GM10248 (cell line): ENCODE measurements at regions not wholly inside any gene's neighbourhood (a gene's known extent, or its start where the extent isn't known, plus 50 kb on each side); places are given as distances from the start of the nearest gene placed in this dataset.

Experiments
- CTCF ChIA-PET: fragments of 300-600 bp; sonication (Branson Sonifier 250); formaldehyde crosslinking; extraction: SDS; loops from one replicate; lab custom pipeline; 2021; ENCODE audit warnings: antibody characterized with exemption; lab: Yijun Ruan, JAX
- POLR2A ChIA-PET: fragments of 350-650 bp; sonication (Branson Sonifier 250); formaldehyde crosslinking; extraction: SDS; loops from one replicate; lab custom pipeline; 2020; ENCODE audit warnings: antibody characterized with exemption; lab: Yijun Ruan, JAX
- DNase-seq: peaks from one replicate; pipeline ENCODE4 v3.0.0; 2012; ENCODE audit errors: extremely low spot score
- TF ChIP-seq, protein P1 (sequence below): IDR thresholded peaks from 2 replicates; pipeline ENCODE4 v1.5.1; 2012; ENCODE audit warnings: mild to moderate bottlenecking, low read depth; ENCODE audit errors: extremely low read depth, missing control alignments, control extremely low read depth

DNA sequence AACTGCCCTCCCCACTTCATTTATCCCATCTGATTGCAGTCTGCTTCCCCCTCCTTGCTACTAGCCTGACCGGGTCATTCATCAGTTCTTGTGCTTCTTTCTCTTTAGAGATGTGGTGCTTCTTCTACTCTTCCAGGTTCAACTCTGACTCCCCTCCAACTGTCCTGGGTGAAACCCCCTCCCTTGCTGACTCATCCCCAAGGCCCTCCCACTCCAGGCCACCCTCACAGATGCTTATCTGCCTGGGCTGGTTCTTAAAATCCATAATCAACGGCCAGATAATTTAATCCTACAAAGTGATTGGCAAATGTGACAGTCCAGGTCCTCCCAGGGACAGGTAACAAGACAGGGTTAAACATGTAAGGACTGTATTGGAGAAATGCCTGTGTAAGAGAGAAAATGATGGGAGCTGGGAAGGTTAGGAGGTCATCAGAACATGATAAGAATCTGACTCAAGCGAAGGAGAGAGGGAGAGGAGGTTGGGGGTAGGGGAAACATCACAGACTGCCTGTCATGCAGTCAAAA lies 182.8 kb upstream of the C1QTNF7 start:
- TF ChIP-seq, protein P1, sequence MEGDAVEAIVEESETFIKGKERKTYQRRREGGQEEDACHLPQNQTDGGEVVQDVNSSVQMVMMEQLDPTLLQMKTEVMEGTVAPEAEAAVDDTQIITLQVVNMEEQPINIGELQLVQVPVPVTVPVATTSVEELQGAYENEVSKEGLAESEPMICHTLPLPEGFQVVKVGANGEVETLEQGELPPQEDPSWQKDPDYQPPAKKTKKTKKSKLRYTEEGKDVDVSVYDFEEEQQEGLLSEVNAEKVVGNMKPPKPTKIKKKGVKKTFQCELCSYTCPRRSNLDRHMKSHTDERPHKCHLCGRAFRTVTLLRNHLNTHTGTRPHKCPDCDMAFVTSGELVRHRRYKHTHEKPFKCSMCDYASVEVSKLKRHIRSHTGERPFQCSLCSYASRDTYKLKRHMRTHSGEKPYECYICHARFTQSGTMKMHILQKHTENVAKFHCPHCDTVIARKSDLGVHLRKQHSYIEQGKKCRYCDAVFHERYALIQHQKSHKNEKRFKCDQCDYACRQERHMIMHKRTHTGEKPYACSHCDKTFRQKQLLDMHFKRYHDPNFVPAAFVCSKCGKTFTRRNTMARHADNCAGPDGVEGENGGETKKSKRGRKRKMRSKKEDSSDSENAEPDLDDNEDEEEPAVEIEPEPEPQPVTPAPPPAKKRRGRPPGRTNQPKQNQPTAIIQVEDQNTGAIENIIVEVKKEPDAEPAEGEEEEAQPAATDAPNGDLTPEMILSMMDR, result no peak
- ChIA-PET POLR2A (no interaction called here), CTCF (interaction anchor here (1.3 to 2.6 kb wide), 4 partner anchors 10 to 213 kb away, joined by 3 to 14 read pairs (median 6); no protein-coding TSS in a partner anchor)
- DNase-seq, result no peak

DNA sequence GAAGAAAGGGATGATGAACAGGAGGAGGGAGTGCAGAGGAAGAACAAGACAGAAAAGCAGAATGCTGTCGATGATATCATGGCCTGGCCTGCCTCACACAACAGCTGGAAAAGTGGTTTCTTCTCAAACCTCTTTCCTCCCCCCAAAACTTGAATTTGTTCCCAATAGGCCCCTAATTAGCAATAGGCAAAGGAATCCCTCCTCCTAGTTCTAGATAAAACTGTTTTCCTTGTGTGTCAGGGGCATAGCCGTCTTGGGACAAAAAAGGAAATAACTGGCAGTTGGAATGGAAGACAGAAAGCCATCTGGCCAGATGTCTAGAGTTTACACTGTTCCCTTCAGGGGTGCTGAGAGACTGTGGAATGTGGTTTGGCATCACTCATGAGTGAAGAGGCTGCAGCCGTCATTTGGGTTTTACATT lies 177.8 kb upstream of the C1QTNF7 start:
- ChIA-PET CTCF (interaction anchor here (0.9 to 1.3 kb wide), 2 partner anchors 12 to 20 kb away, joined by 3 read pairs; no protein-coding TSS in a partner anchor), POLR2A (no interaction called here)
- TF ChIP-seq, protein P1, result no peak
- DNase-seq, result no peak

DNA sequence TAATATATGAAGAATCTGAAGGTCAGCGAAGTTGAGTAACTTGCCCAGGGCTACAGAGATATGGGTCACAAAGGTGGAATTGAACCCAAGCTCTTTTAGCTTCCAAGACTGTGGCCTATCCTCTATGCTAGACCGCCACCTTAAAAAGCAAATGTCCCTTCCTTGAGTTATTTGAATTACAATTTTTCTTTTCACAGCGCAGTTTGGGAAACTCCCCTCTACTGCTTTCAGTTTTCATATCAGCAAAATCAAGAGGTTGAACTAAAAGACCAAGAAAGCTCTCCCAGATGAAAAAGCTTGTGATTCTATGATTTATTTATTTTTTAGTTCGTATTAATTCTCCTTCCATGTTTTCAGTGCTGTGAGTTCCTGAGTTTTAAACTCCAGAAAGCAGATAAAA lies 174.5 kb upstream of the C1QTNF7 start:
- peak; percentile 56 for DNase-seq
- ChIA-PET CTCF (interaction anchor here (0.6 to 2.8 kb wide), 9 partner anchors 10 to 552 kb away, joined by 3 to 17 read pairs (median 3); no protein-coding TSS in a partner anchor), POLR2A (no interaction called here)
- TF ChIP-seq, protein P1, result no peak

DNA sequence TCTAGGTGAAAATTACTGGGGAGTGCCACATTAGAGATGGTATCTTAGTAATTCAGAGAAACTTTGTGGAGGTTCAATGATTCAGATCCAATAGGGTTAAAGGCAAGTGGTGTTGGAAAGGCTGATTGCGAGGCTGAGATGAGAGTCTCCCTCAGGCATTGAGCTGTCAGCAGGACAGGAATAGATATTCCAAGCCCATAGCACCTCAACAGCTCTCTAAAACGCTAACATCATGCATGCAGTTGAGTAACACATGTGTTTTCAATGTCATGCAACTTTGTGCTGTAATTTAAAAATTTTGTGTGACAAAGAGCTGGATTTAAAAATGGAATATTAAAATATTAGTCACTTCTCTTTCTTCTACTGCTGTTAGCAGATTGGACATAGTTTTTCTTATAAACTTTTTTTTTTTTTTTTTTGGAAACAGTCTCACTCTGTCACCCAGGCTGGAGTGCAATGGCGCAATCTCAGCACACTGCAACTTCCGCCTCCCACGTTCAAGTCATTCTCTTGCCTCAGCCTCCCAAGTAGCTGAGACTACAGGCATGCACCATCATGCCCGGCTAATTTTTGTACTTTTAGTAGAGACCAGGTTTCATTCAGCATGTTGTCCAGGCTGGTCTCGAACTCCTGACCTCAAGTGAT lies 173.5 kb upstream of the C1QTNF7 start:
- POLR2A ChIA-PET, result no interaction called here

DNA sequence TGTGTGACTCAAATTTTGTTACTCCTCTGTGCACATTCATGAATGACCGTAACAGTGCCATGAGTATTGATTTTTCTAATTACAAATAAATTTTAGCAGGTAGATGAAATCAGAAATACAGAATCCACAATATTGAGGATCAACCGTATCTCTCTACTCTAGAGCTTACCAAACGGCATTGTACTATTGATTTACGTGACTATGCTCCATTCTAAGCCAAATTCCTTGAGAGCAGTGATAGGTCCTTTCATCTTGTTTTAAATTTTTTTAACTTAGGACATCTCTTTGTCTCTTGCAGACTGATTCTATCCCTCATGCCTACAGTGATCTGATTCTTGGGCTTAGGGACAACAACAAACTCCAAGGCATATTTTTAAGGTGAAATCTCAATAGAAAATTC lies 172.3 kb upstream of the C1QTNF7 start:
- TF ChIP-seq, protein P1, result no peak
- ChIA-PET POLR2A (no interaction called here), CTCF (interaction anchor here (0.8 to 2.0 kb wide), 3 partner anchors 11 to 375 kb away, joined by 3 to 8 read pairs (median 4); no protein-coding TSS in a partner anchor)
- no peak for DNase-seq

More for the DNA sequence above, 173.5 kb upstream of the C1QTNF7 start:
- CTCF ChIA-PET, result interaction anchor here (1.0 to 2.8 kb wide), 6 partner anchors 9 to 203 kb away, joined by 3 to 17 read pairs (median 6); no protein-coding TSS in a partner anchor
- TF ChIP-seq, protein P1, result no peak
- DNase-seq, result no peak

DNA sequence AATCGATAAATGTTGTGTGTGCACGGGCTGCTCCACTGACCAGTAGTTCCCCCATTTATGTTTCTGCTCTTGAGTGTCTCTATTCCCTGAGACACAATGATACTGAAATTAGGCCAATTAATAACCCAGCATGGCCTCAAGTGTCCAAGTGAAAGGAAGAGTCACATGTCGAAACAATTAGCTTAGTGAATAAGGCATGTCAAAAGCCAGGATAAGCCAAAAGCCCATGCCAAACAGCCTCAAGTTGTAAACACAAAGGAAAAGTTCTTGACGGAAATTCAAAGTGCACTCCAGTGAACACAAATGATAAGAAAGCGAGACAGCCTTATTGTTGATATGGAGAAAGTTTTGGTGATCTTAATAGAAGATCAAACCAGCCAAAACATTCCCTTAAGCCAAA lies 167.1 kb upstream of the C1QTNF7 start:
- TF ChIP-seq, protein P1, result no peak
- POLR2A ChIA-PET, result no interaction called here
- DNase-seq, result no peak
- CTCF ChIA-PET, result interaction anchor here (1.4 kb wide), 1 partner anchor 198 kb away, joined by 3 read pairs; no protein-coding TSS in a partner anchor
